ACHN (cell line): ENCODE measurements at regions not wholly inside any gene's neighbourhood (a gene's known extent, or its start where the extent isn't known, plus 50 kb on each side); places are given as distances from the start of the nearest gene placed in this dataset.

Source experiments
- DNase-seq: peaks from one replicate; pipeline ENCODE4 v3.0.0-alpha.2; 2015
- in situ Hi-C: cut with HindIII; loops from 2 replicates; pipeline ENCODE4 v1.10.0; 2017; ENCODE audit warnings: low sequenced_read_pairs, low pct_ligation_motif_present, low pct_unique_long_range_greater_than_20kb

DNA sequence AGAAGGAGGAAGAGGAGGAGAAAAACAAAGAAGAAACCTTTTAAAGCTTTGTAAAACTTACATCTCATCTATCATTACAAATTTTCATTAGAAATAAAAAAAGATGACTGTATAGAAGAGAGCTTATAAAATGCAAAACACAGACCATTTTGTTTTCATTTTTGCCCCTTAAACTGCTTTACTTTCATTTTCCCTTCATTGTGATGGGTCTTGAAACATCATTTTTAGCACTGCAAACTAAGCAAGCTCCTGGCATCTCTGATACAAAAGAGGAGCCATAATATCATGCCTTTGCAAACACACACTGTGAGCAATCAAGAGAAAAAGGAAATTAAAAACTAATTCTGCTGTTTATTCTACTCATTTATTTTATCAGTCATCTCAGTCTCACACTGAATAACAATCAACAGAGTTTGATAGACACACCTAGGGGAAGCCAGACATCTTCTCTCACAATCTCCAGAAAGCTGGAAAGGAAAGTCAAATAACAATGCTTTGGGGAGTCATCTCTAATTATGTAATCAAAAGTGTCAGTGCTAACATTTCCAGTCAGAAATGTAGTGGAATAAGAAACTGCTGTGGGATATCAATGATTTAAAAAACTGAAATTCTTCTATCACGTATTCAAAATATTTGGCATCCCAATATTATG lies 467.7 kb upstream of the FAT3 start:
- in situ Hi-C loops, result no loop called here
- no peak for DNase-seq

DNA sequence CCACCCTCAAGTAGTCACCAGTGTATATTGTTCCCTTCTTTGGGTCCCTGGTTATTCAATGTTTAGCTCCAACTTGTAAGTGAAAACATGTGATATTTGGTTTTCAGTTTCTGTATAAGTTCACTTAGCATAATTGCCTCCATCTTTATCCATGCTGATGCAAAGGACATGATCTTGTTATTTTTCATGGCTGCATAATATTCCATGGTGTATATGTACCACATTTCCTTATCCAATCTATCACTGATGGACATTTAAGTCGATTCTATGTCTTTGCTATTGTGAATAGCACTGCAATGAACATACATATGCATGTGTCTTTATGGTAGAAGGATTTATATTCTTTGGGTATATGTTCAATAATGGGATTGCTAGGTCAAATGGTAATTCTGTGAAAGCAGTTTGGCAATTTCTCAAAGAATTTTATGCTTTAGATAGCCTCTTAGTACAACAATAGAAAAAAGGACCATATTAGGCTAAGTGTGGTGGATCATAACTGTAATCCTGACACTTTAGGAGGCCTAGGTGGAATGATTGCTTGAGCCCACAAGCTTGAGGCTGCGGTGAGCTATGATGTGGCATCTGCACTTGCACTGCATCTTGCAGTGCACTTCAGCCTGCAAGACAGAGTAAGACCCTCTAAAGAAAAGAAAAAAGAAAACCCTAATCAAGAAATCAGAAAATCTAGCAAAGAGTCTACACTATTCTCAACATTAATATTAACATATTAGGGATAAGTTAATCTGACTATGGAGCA lies 468.5 kb upstream of the FAT3 start:
- no peak for DNase-seq
- in situ Hi-C loops, result no loop called here

DNA sequence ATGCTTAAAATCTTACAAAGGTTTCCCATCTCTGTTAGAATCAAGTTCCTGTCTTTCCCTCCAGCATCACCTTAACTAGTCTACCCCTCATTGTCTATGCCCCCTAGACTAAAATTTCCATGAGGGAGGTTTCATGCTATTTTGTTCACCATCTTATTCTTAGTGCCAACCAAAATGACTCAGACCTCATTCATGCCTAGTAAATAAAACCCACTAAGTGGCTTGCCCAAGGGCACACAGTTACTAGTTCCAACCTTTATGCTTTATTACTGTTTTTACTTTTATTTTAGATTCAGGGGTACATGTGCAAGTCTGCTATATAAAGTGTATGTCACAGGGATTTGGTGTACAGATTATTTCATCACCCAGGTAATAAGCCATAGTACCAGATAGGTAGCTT lies 469.1 kb upstream of the FAT3 start:
- no peak for DNase-seq
- in situ Hi-C loops, result no loop called here

DNA sequence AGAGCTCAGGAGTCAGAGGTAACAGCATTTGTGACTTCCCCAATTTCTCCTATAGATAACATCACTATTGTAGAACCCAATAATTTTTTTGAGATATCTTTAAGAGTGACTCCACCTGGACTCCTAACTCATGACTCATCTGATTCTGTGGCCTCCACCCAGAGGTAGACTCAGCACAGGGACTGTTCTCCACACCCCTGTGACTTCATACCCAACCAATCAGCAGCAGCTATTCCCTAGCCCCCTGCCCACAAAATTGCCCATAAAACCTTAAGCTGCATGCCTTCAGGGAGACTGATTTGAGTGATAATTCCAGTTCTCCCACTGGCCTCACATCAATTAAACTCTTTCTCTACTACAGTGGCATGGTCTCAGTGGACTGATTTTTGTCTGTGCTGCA lies 475.4 kb upstream of the FAT3 start:
- no peak for DNase-seq
- in situ Hi-C loops, result no loop called here

DNA sequence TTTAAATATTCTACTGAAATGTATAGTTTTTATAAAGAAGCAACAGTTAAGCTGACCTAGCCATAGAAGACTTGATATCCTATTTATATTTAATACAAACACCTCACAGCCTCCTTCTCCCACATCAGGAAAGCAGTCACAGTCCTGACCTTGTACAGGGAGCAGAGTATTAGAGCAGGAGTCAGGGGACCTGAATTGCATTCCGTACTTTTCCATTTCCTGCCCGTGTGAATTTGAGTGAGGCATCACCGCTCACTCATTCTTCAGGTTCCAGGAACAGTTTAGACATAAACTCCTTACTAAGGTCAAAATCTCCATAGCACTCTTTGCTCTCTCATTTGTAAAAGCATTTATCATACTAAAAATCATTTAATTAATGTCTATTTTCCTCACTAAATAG lies 482.5 kb upstream of the FAT3 start:
- in situ Hi-C loops, result no loop called here
- no peak for DNase-seq

DNA sequence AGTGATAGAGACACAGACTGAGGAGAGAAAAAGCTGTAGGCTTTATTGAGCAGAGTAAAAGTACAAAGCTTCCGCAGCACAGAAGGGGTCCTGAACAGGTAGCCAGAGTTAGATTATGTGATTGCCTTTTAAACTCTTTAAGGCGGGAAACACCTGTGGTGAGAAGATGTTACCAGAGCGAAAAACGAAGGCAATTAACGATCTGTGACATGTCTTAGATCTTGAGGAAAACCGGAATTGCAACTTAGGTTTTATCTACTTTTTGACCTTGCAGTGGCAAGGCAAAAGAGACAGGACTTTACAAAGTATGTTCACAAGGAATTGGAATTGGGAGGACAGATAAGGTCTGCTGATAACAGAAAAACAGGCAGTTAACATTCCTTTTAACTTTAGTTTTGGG lies 493.6 kb upstream of the FAT3 start:
- in situ Hi-C loops, result no loop called here
- no peak for DNase-seq

DNA sequence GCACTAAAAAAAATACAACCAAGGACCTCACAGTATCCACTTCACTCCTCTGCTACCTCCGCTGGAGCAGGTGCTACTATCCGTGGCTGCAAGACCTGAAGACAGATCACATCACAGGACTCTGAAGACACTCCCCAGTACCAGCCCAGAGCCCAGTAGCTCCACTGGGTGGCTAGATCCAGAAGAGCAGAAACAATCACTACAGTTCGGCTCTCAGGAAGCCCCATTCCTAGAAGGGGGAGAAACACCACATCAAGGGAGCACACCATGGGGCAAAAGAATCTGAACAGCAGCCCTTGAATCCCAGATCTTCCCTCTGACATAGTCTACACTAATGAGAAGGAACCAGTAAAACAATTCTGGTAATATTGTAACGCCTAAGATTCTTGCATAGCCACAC lies 494.0 kb upstream of the FAT3 start:
- in situ Hi-C loops, result no loop called here
- no peak for DNase-seq

DNA sequence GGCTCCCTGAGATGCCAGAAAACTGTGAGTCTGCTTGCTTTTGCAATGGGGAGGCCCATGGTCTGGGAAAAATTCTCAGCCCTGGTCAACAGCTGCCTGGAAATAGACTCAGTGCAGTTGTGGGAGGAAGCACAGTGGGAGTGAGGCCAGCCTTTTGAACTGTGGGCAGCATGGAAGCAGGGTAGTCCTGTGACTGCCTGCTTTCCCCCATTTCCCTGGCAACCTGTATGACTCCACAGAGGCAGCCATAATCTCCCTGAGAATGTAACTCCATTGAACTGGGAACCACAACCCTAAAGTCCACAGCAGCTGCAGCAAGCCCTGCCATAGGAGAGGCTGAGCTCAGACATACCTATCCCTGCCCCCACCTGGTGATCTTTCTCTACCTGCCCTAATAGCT lies 494.6 kb upstream of the FAT3 start:
- DNase-seq, result no peak
- in situ Hi-C loops, result no loop called here

DNA sequence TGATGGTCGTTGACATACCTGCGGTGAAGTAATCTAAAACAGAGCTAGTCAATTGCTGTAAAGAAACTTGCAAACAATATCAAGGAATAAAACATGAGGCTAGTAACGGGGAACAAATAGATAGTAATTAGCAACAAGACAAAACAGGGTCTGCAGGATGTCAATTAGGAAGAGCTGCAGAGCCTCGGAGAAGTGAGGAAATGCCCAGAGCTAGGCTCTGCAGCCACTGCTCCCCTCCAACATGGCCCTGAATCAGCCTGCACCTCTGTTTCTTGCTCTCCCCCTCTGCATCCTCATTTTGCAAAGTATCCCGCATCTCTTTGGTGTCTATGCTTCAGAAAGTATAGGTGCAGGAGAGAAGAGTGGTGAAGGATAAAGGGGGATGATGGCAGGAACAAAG lies 507.4 kb upstream of the FAT3 start:
- no peak for DNase-seq
- in situ Hi-C loops, result no loop called here

DNA sequence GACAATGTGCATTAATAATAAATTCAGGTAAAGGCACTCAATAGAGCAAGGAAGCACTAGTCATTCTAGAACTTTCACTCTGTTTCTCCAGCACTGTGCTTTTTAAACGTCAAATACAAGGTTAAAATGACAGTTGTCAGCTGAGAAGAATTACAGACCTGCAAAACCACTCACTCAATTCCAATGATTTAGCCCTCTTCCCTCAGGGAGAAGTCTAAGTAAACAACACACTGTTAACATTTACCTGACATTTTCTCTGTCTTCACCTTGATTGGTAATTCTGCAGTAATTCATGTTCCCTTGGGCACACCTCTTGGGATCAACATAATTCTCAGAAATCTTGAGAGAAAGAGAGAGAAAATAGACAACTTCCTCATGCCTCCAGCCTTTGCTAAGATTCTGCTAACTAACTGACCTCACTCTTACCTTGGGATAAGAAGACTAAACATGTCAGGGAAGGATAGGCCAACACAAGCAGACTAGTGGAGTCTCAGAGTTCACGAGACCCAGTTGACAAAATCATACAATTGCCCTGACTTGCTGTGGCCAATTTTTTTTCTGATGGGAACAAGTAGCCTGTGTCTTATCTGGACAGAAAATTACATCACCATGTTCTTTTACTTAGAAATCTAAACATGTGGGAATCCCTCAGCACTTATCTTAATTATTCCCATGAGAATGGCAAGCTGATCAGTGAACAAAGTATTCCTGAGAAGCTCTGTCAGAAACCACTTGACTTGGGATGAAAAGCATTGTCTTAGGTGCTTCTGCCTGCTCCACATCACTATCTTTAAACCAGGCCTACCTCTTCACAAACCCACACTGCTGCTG lies 516.8 kb upstream of the FAT3 start:
- in situ Hi-C loops, result no loop called here
- DNase-seq, result no peak

DNA sequence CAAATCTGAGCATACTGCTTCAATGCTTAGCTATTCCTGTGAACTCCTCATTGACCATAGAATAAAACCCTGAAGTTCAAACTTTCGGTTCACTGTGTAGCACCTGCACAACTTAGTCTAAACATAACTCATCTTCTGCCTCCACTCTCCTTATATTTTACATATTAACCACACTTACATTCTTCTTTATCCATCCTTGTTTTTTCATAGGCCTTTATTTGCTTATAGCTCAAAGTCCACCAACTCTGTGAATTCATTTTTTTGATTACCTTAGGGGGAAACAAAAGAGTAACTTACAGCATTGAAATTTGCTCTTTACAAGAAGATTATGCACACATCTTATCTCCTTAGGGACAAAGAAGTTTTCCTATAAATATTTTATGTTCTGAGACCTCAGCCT lies 521.6 kb upstream of the FAT3 start:
- no peak for DNase-seq
- in situ Hi-C loops, result no loop called here

DNA sequence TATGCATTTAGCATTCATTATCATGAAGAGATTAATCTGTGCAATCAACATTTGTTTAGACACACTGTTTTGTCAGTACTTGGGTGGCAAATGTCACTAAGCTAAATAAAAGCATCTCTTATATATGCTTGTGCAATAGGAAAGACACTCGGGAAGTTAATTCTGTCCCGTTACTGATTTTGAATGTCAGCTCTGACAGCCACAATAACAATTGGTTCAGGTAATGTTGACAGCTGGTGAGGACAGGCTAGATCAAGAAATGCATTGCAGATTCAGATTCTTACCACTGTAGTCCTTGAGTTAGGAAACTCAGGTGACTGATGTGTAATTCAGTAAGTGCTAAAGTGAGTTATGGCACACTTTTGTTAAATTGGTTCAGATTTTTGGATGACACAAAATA lies 523.8 kb upstream of the FAT3 start:
- in situ Hi-C loops, result no loop called here
- DNase-seq, result no peak

DNA sequence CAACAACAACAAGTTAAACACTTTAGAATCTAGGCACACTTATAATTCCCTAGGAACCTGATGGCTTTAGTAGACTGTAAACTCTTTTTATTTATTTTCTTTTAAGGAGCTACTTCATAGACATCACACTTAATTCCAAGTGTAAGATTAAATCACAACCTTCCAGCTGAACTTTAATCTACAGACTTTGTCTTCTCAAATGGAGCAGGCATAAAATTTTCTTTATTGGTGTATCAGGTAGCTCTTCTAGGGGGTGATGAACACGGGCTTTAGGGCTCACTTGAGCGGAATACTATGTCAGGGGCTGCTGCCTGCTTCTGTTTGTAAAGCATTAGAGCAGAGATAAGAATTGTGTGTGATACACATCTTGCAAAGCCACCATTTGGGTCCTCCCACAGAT lies 525.8 kb upstream of the FAT3 start:
- in situ Hi-C loops, result no loop called here
- DNase-seq, result no peak

DNA sequence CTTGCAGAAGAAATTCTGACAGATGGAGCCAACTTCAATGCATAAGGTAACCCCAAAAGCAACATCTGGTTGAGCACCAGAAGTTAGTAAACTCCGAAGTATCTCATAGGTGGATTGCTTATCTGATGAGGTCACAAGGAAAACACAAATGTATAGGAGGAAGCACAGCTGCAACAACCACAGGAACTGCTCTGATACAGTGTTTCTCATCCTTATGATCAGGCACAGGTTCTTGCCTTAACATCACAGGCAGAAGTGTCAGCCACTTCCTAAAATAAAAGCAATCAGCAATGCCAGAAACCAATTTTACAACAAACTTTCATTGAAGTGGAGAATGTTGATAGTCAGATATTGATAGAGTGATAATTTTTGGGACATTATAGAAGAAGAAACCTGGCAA lies 530.3 kb upstream of the FAT3 start:
- in situ Hi-C loops, result no loop called here
- no peak for DNase-seq

DNA sequence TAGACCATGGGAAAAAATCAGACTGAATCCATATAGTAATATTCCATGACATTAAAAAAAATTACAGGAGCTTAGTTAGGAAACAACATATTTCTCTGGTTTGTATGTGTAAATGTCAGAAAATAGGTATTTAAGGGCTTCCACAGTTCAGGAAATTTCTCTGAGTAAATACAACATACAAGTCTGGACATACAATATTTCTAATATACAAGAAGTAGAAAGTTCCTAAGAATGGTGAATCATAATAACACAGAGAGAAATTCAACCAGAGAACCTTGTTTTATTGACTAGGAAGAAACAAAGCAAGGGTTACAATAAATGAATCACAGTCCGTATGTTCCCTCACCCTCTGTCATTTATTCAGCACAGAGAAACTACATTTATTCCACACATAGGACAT lies 532.7 kb upstream of the FAT3 start:
- no peak for DNase-seq
- in situ Hi-C loops, result no loop called here

DNA sequence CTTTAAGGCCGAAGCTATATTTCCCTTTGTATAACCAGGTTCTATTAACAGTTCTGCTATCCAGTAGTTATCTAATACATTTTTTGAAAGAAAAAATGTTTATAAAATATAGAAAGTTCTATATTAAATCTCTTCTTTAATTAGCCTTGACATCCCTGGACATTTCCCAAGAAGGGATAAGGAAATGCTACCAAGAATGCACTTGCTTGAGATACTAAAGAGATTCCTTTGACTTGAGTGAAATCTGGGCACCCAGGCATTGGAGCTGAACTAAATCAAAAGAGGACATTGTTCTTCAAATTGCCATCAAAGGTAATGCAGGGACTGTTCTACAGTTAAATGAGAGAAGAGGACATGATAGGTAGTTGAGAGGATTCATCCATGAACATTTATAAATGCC lies 535.9 kb upstream of the FAT3 start:
- in situ Hi-C loops, result no loop called here
- DNase-seq, result no peak

DNA sequence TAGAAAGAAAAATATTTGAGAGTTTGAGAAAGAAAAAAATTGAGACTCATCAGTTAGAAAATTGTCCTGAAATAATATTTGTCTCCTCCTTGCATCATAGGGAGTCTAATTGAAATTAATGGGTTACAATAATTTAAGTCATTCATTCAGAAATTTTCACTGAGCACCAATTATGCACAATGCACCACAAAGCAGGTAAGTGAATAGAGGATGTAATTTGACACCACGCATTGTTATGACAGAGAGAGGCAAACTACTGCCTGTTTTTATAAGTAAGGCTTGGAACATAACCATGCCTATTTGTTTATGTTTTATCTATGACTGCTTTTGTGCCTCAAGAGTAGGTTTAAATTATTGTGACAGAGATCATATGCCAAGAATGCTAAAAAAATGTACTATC lies 537.9 kb upstream of the FAT3 start:
- in situ Hi-C loops, result no loop called here
- DNase-seq, result no peak

DNA sequence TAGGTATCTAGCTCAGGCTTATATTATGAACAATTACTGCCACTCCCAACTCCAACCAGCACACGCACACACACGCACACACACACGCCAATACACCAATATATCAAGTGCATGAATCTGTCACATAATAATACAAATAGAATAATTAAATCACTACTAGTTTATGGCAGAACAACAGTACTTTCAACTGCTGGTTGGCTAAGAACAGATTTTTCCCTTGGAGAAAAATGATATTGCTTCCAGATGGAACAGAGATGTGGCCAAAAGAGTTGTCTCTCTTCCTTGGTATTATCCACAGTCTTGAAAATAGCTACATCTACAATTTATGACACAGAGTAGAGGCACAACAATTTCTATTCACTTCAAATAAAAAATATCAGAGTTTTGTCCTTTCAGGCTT lies 538.3 kb upstream of the FAT3 start:
- DNase-seq, result no peak
- in situ Hi-C loops, result no loop called here

DNA sequence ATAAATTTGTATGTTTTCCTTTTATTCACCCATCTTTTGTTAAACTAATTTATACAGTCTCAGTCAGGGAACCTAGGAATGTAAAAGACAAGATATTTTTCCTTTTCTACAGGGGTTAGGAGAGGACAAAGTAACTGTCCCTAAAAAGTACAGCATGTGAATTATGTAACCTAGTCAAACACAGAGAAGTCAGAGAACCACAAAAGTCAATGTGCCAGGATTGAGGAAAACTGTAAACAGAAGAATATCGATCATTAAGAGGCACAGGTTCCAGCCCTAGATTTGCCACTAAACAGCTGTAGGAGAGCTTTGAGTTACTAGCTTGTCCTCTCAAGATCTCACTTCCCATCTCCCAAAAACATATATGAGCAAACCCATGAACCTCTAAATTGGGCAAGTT lies 550.9 kb upstream of the FAT3 start:
- in situ Hi-C loops, result no loop called here
- DNase-seq, result no peak

DNA sequence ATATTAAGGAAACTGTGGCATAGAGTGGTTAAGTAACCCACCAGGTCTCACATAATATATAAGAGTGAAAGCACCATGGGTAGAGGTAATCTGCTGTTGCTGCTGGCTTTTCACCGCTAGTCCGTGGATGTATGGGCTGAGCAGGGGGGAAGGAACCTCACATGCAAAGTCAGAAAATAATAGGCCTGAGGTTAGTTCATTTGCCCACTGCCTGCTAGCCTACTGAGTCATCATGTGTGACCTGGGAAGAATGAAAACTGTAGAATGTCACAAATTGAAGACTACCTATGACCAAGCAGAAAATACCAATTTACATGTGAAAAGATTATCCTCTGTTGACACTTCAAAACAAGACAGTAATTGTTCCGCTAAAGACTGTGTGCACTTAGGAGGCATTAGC lies 560.1 kb upstream of the FAT3 start:
- no peak for DNase-seq
- in situ Hi-C loops, result no loop called here
